ENCODE measurements at regions not wholly inside any gene's neighbourhood (a gene's known extent, or its start where the extent isn't known, plus 50 kb on each side); places are given as distances from the start of the nearest gene placed in this dataset.

DNA sequence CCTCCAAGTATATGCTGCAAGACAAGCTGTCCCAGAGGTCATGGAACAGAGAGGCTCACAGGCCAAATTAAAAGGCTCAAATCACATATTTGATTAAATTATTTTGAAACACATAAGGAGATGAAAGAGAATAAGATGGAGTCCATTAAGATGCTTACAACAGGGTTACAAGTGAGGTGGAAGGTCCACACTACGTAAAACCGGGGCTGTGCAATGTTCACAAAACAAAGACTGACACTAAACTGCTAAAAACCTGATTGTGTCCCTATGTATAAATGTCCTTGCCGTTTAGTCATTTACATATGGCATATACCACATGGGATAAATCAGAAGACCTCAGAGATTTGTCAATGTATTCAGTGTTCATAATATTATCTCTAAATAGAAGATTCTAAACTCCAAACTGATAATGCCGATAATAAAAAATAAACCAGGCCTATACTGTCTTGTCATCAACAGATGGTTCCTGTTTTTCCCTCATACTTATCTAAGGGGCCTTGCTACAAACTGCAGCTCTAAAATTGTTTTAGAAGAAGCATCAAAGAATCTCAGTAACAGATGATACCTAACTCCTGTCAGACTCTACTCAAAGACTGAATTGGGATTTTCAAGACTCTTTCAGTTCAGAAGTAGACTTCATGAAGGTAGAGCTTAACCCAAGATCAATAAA is 51.8 kb upstream of the RIPOR2 start:
- DNase-seq, result no peak

- no peak for DNase-seq
Observed at GRCh38 chr6:24988562-24988961, 52.8 kb upstream of the RIPOR2 start.

DNA sequence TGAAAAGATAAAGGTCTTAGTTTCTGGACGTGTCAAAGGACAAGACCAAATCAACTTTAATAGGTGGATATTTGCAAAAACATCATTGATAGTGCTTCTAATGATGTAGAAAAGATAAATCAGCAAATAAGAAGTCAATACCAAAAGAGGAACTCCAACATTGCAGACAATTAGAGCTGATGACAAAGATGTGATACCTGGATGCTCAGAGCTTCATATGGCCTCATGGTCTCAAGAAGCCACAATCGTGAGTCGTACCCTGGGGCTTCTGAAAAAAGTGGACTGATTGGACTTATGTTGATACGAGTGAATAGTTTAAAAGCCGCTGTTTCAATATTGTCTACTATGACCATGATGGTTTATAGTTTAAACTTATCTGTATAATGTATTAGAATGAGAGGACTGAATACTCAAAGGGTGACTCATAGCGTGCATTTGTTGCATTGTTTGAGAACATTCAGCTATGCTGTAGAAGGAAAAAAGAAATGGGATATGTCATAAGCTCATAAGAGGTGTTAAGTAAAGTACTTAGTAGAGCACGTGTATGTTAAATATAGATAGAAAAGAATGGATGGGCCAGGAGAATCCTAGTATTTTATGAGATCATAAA is 54.6 kb upstream of the RIPOR2 start:
- peak; percentile 63 for DNase-seq

GRCh38 chr6:24990944-24991809 is 55.4 kb upstream of the RIPOR2 start:
- no peak for DNase-seq

DNA sequence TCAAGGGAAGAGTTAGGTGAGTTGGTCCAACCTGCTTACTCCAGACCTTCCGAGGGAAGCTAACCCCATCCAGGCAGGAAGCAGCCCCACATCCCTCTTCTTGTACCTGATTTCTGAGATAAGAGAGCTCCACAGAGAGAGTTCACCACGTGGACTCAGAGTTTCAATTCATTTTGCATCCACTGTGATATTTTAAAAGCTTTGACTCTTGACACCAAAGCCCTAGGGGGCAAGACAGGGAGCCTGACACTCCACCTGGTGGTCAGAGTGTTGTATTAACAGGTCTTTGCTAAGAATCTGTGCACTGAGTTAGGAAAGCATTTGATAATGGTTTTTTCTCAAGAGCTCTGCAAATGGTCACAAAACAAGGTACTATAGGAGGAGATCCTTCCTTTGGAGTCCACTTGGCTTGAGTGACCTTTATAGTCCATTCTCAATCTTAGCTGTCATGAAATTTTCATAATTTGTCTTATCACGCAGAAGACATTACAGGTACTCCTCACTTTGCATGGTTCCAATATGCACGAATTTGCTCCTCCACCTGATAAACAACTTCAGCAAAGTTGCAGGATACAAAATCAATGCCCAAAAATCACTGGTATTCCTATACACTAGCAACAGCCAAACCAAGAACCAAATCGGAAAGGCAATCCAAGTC is 56.2 kb upstream of the RIPOR2 start:
- DNase-seq, result peak; percentile 30

DNA sequence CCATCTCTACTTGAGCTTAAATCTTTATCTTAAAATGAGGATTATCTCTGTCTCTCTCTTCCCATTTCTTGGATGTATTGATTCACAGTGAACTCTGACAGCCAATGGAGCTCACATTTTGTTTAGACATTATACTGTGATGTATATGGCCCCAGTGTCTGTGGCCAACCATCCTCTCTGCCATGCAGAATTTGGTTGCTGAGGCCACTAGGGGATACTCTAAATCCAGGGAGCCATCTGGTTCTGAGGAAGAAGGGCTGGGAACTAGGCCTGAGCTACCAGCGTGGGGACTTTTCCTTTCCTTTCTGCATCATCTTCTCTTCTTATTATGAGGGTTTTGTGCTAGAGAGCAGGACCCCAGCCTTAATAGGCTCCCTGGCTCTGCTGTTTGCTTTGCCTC is 59.1 kb upstream of the RIPOR2 start:
- DNase-seq, result no peak

GRCh38 chr6:24995270-24995669 is 59.5 kb upstream of the RIPOR2 start:
- no peak for DNase-seq

DNA sequence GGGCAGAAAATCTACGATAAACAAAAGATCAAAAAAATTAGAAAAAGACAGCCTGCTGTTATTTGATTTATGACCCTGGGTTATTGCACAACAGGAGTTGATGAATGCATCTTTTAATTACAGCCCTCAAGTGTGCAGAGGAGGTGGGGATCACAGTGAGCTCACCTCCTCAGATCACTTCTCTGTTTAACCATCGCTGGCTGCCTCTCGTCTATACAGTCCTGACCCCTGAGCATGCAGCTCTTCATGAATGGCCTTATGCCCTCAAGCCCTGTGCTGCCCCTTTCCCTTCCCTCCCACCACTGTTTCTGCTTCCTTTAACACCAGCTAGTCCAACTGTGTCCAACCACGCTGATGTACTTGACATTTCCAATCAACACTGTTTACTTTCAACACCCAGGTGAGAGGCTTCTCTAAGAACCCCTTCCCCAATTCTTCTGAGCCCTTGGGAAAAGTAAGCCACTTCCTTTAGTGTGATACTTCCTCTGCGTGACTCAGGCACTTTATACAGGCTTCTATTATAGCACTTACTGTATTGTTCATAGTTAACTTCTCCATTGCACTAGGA is 60.6 kb upstream of the RIPOR2 start:
- no peak for DNase-seq

GRCh38 chr6:24997231-24997630 is 61.5 kb upstream of the RIPOR2 start:
- no peak for DNase-seq

DNA sequence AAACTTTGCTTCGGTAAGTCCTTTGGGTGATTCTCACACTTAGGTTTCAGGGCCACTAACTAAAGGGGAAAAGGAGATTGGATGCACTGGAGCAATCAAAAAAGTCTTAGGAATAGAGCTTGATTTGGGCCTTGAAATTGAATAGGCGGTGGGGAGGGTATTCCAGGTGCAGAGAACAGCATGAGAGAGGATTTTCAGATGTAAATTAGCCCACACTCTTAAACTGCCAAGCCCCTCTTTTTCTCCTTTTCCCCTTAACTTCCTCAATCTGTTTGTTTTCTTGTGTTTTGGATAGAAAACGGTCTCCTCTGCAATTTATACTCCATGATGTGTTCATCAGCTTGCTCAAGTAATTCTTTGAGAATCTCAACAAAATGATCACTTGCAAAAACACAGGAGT is 62.1 kb upstream of the RIPOR2 start:
- no peak for DNase-seq

DNA sequence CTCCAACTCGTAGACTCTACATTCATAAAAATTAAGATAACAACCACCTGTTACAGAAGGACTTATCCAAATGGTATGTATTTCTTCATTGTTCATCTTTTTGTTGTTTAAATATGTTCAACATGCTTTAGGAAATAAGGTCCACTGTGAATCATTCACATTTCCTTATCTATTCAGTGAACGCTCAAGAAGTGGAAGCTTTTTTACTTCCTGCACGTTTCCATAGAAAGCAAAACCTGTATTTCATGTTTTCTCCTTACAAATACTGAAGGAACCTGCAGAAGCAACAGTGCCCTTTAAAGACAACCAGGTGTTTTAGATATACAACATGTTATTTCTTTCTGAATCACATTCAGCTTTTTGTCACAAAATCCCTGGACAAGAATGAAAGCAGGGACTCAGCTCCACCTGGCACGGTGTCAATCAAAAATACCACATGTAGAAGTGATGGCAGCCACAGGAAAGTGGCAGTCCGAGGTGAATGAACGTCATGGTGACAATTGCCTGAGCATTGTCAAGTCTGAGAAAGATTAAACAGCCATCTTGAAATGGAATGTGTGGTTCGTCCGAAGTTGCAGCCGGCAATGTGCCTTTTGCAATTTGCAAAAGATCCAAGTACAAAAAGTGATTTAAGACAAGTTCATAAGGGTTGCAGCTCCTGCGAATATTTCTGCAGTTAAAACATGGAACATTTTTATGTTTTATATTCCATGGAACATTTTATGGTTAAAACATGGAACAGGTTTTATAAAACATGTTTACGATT is 66.7 kb upstream of the RIPOR2 start:
- DNase-seq, result no peak

DNA sequence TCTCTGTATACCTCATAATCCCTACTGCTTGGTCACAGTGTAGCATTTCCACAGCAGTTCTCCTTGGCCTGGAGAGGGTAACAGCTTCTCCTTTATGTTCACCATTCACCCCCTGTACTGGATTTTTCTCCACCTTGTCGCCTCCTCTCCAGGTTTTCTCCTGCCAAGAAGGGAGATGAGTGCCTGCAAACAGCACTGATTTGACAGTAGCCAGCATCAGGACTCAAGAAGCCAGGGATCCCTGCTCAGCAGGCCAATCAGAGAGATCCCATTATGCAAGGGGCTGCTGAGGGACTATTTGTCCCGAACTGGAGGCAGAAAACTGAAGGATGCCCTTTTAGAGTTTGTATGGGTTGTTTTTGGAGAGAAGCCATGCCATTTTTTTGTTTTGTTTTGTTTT is 68.6 kb upstream of the RIPOR2 start:
- DNase-seq, result no peak

GRCh38 chr6:25005010-25005409 is 69.2 kb upstream of the RIPOR2 start:
- no peak for DNase-seq

- no peak for DNase-seq
Observed at GRCh38 chr6:25006075-25006474, 70.3 kb upstream of the RIPOR2 start.

GRCh38 chr6:25006565-25007001 is 70.8 kb upstream of the RIPOR2 start:
- DNase-seq, result peak; percentile 33

DNA sequence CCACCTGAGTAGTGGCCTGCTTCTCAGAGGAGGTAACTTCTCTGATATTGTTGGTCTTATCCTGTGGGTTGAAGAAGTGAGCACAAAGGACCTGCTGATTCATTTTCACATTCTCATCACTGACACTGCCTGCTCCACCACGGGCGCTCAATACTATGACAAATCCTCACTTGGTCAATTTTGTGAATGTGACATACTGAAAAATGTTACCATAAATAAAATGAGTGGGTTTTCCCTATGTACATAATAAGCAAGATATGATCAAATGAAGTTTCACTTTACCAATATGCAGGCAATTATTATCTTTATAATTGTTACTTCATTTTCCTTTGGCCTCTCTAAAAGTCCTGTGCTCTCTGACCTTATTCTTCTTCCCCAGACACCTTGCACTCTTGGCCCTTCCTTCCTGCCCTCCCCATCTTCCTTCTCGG is 71.5 kb upstream of the RIPOR2 start:
- DNase-seq, result no peak

DNA sequence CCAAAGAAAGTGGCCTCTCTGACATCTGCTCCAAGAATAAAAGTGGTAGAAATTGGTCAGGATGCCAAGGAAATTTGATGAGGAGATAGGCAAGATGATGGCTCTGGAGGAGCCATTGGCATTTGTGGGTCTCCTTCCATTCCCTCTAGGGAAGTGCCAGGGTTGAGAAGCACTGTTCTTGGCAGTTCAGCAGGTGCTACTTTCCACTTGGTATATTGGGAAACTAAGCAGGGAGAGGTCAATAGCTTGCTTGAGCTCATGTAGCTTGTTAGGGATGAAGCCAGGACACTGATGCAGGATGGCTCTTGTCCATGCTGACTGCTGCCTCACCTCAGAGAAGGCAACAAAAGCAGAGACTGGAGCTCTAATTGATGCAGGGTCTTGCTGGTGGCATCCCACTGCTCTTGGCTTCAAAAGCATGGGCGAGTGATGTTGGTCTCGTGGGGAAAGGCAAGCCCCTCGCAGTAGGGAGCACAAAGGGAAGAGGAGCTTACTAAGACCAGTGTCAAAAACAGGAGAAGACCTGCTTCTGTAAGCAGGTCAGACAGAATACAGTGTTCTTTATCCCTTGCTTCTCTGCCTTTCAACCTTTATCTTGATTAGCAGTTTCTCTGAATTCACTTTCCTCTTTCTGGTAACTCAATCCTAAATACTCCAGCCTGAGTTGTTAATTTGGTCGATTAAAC is 73.1 kb upstream of the RIPOR2 start:
- DNase-seq, result no peak

- no peak for DNase-seq
Observed at GRCh38 chr6:25009393-25009710, 73.6 kb upstream of the RIPOR2 start.

DNA sequence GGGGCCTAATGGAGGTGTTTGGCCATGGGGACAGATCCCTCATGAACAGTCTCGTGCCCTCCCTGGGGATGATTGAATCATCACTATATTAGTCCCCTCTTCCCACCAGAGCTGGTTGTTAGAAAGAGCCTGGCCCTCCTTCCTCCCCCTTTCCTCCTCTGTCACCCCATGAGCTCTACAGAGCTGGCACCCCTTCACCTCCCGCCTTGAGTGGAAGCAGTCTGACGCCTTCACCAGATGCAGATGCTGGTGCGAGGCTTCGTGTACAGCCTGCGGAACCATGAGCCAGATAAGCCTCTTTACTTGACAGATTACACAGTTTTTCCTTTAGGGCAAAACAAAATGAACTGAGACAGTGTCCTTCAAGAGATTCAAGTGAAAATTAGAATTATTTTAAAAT is 74.4 kb upstream of the RIPOR2 start:
- DNase-seq, result peak; percentile 44

GRCh38 chr6:25010902-25011625 is 75.3 kb upstream of the RIPOR2 start:
- peak; percentile 52 for DNase-seq

GRCh38 chr6:25012657-25013056 is 76.9 kb upstream of the RIPOR2 start:
- peak; percentile 80 for DNase-seq

Data from NCI-H226 (cell line).